Breast epithelium (tissue), 4 donors: ENCODE measurements at regions not wholly inside any gene's neighbourhood (a gene's known extent, or its start where the extent isn't known, plus 50 kb on each side); places are given as distances from the start of the nearest gene placed in this dataset.
"Not testable (repeated sequence)": the region's sequence is repeated elsewhere in the genome, so short reads cannot be mapped to it uniquely, and the experiment has no call there.

Source experiments
- DNase-seq, 2 donors: peaks; one replicate each; pipeline ENCODE4 v3.0.0-alpha.2; 2019; ENCODE audit warnings: low spot score in 2 of 2
- H3K27ac ChIP-seq, 2 donors: fragments of 200-600 bp; sonication (generic) in 1 of 2; one replicate each; pipeline ENCODE4 v1.5.1; 2016 to 2019; ENCODE audit warnings: mild to moderate bottlenecking in 1 of 2
- H3K27me3 ChIP-seq, 2 donors: fragments of 200-600 bp; sonication (generic) in 1 of 2; one replicate each; pipeline versions ENCODE4 v1.5.1 to v1.6.0; 2017 to 2019; ENCODE audit warnings: control low read depth in 1 of 2, mild to moderate bottlenecking in 1 of 2
- H3K36me3 ChIP-seq: fragments of 200-600 bp; one replicate; pipeline ENCODE4 v1.5.1; 2019
- H3K4me1 ChIP-seq, 2 donors: fragments of 200-600 bp; sonication (generic); one replicate each; pipeline ENCODE4 v1.5.1; 2016 to 2019; ENCODE audit warnings: control low read depth in 1 of 2
- H3K4me3 ChIP-seq, 3 donors: fragments of 200-600 bp; sonication (generic); 1 replicate in 2 of 3; 2 replicates in 1 of 3; pipeline ENCODE4 v1.5.1; 2016 to 2019; ENCODE audit warnings: mild to moderate bottlenecking in 3 of 3, moderate library complexity in 2 of 3
- H3K9me3 ChIP-seq, 2 donors: fragments of 200-600 bp; sonication (generic) in 1 of 2; one replicate each; pipeline ENCODE4 v1.5.1; 2016 to 2019; ENCODE audit warnings: control low read depth in 1 of 2
- POLR2A ChIP-seq: fragments of 450-650 bp; IDR thresholded peaks from one replicate; pipeline ENCODE4 v1.6.1; 2016; ENCODE audit warnings: antibody characterized with exemption, mild to moderate bottlenecking, moderate library complexity
- POLR2AphosphoS5 ChIP-seq, 3 donors: sonication (generic); formaldehyde crosslinking; IDR thresholded peaks; one replicate each; pipeline ENCODE4 v1.6.1; 2017; ENCODE audit warnings: antibody characterized with exemption in 3 of 3
- intact Hi-C: fragments of 100-400 bp; cut with DNase I; formaldehyde crosslinking; loops from one replicate; pipeline ENCODE4 v1.15.1; 2023; ENCODE audit warnings: low total_unique reads
- TF ChIP-seq, protein P1 (sequence below), 3 donors: fragments of 450-650 bp; IDR thresholded peaks; one replicate each; pipeline ENCODE4 v1.5.1; 2016 to 2017; ENCODE audit warnings: antibody characterized with exemption in 3 of 3, mild to moderate bottlenecking in 3 of 3, moderate library complexity in 3 of 3

DNA sequence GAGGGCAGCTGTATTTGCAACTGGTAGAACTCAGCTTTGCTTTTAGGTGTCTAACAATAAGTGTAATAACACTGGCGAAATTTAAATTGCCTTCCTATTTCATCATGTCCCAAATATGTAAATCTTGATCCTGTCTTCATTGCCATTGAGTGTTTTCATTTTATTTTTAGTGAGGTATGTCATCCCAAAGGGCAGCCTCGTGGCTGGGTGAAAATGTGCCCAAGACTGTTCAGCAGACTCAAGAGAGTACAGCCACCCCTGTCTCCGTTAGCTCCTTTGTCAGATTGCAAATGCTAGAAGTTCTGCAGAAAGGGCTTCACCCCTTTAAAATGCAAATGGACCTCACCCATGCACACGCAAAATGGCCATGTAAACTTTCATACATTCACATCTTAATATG, 278.8 kb downstream of the RND3 start:
- no peak for DNase-seq
- H3K4me3 ChIP-seq, result no peak overlapping the region
- no peaks in the 10 kb centered on the region for H3K36me3 ChIP-seq
- intact Hi-C loops, result no loop called here
- no peak overlapping the region for H3K27ac ChIP-seq
- TF ChIP-seq, protein P1, sequence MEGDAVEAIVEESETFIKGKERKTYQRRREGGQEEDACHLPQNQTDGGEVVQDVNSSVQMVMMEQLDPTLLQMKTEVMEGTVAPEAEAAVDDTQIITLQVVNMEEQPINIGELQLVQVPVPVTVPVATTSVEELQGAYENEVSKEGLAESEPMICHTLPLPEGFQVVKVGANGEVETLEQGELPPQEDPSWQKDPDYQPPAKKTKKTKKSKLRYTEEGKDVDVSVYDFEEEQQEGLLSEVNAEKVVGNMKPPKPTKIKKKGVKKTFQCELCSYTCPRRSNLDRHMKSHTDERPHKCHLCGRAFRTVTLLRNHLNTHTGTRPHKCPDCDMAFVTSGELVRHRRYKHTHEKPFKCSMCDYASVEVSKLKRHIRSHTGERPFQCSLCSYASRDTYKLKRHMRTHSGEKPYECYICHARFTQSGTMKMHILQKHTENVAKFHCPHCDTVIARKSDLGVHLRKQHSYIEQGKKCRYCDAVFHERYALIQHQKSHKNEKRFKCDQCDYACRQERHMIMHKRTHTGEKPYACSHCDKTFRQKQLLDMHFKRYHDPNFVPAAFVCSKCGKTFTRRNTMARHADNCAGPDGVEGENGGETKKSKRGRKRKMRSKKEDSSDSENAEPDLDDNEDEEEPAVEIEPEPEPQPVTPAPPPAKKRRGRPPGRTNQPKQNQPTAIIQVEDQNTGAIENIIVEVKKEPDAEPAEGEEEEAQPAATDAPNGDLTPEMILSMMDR (IDR thresholded peaks at IDR 0.05), result no peak
- no peak for TF ChIP-seq POLR2AphosphoS5 (IDR thresholded peaks at IDR 0.05)
- TF ChIP-seq POLR2A, result no peak
- H3K4me1 ChIP-seq, result peaks cover 0 to 5% of the 10 kb centered on the region in 2 donors
- no peaks in the 10 kb centered on the region for H3K27me3 ChIP-seq
- no peaks in the 10 kb centered on the region for H3K9me3 ChIP-seq

DNA sequence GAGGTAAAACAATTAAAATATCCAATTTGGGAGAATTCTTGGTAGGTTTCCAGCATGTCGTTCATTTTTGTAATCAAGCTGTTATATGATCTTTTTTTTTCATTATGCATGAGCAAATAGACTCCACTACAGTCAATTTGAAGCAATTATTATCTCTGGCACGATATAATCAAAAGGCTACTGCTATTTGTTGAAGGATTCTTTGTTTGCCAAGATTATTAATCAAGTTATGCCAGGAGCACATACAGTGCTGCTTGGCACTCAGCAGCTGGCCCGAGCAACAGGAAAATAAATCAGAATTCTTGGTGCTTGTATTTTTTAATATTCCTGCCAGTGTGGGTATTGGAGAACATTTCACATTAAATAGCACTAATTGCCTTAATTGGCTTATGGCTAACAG, 279.5 kb downstream of the RND3 start:
- Histone ChIP-seq H3K9me3 (no peaks in the 10 kb centered on the region), H3K4me3 (no peak overlapping the region), H3K27me3 (no peaks in the 10 kb centered on the region), H3K27ac (peak overlapping the region in 1 of 2 donors; percentile 25), H3K36me3 (no peaks in the 10 kb centered on the region), H3K4me1 (peaks cover 0 to 5% of the 10 kb centered on the region in 2 donors)
- intact Hi-C loops, result no loop called here
- DNase-seq, result no peak
- TF ChIP-seq, protein P1 (IDR thresholded peaks at IDR 0.05), result no peak
- TF ChIP-seq POLR2A (no peak), POLR2AphosphoS5 (IDR thresholded peaks at IDR 0.05) (no peak)

DNA sequence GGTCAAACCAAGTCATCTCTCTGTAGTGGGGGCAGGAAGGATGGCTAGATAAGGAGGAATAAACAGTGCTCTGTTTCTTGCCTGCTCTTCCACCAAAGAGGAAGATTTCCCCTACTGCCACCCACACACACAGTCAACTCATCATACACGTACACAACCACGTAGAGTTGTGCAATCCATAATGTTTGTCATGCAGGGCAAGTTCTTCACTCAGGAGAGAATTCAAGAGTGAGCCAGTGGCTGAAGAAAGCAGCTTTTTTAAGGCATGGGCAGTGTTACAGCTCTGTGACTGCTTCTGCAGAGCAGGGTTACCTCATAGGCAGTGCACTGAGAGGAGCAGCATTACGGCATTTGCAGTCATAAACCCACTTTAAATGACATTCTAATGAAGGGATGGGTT, 283.0 kb downstream of the RND3 start:
- intact Hi-C loops, result no loop called here
- H3K4me1 ChIP-seq, result peaks cover 0 to 5% of the 10 kb centered on the region in 2 donors
- no peaks in the 10 kb centered on the region for H3K9me3 ChIP-seq
- H3K4me3 ChIP-seq, result no peak overlapping the region
- no peak for DNase-seq
- H3K27ac ChIP-seq, result no peak overlapping the region
- no peak for TF ChIP-seq POLR2A
- TF ChIP-seq, protein P1 (IDR thresholded peaks at IDR 0.05), result no peak
- TF ChIP-seq POLR2AphosphoS5 (IDR thresholded peaks at IDR 0.05), result no peak
- H3K27me3 ChIP-seq, result no peaks in the 10 kb centered on the region
- no peaks in the 10 kb centered on the region for H3K36me3 ChIP-seq

DNA sequence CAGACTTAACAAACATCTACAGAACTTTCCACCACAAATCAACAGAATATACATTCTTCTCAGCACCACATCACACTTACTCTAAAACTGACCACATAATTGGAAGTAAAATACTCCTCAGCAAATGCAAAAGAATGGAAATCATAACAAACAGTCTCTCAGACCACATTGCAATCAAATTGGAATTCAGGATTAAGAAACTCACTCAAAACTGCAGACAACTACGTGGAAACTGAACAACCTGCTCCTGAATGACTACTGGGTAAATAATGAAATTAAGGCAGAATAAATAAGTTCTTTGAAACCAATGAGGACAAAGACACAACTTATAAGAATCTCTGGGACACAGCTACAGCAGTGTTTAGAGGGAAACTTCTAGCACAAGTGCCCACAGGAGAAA, 292.7 kb downstream of the RND3 start:
- H3K27ac ChIP-seq, H3K9me3 ChIP-seq, H3K4me1 ChIP-seq, H3K27me3 ChIP-seq, DNase-seq, intact Hi-C loops, H3K4me3 ChIP-seq, H3K36me3 ChIP-seq: not testable (repeated sequence)

DNA sequence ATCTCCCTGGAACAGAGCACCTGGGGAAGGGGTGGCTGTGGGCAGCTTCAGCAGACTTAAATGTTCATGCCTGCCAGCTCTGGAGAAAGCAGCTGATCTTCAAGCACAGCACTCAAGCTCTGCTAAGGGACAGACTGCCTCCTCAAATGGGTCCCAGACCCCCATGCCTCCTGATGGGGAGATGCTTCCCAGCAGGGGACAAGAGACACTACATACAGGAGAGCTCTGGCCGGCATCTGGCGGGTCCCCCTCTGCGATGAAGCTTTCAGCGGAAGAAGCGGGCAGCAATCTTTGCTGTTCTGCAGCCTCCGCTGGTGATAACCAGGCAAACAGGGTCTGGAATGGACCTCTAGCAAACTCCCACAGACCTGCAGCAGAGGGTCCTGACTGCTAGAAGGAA, 294.8 kb downstream of the RND3 start:
- H3K36me3 ChIP-seq, result no peaks in the 10 kb centered on the region
- no peak for DNase-seq
- H3K27me3 ChIP-seq, result no peaks in the 10 kb centered on the region
- no peak overlapping the region for H3K4me3 ChIP-seq
- H3K27ac ChIP-seq, result no peak overlapping the region
- no peaks in the 10 kb centered on the region for H3K4me1 ChIP-seq
- peaks cover 0 to 5% of the 10 kb centered on the region in 2 donors for H3K9me3 ChIP-seq
- no peak for TF ChIP-seq POLR2A
- no peak for TF ChIP-seq POLR2AphosphoS5 (IDR thresholded peaks at IDR 0.05)
- TF ChIP-seq, protein P1 (IDR thresholded peaks at IDR 0.05), result no peak
- intact Hi-C loops, result no loop called here

DNA sequence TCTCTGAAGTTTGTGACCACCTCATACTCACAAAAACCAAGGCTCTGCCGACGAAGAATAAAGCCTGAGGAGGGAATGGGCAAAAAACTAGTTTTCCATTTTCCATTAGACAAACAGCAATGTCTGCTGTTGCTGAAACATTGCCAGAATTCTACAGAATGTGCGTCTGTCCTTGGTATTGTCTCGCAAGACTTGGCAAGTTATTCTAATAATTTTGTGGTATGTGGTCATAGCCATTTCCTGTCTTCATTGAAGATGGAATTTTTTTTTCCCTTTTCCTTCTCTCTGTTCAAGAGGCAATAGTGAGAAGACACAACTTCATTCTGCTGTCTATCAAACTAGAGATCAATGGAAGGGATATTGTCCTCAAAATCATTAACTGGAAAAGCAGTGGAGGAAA, 296.1 kb downstream of the RND3 start:
- TF ChIP-seq POLR2A (no peak), POLR2AphosphoS5 (IDR thresholded peaks at IDR 0.05) (no peak)
- TF ChIP-seq, protein P1 (IDR thresholded peaks at IDR 0.05), result no peak
- no peaks in the 10 kb centered on the region for H3K36me3 ChIP-seq
- H3K4me1 ChIP-seq, result no peaks in the 10 kb centered on the region
- H3K9me3 ChIP-seq, result peaks cover 0 to 5% of the 10 kb centered on the region in 2 donors
- no peaks in the 10 kb centered on the region for H3K27me3 ChIP-seq
- no peak for DNase-seq
- intact Hi-C loops, result no loop called here
- H3K4me3 ChIP-seq, result no peak overlapping the region
- H3K27ac ChIP-seq, result no peak overlapping the region
